ENCODE measurements at regions not wholly inside any gene's neighbourhood (a gene's known extent, or its start where the extent isn't known, plus 50 kb on each side); places are given as distances from the start of the nearest gene placed in this dataset.

GRCh38 chr16:85293904-85294642 is 181.8 kb upstream of the CIBAR2 start:
- DNase-seq (ENCODE audit: low read depth), result no peak

- DNase-seq (ENCODE audit: low read depth), result no peak
These were observed 182.7 kb upstream of the CIBAR2 start for GRCh38 chr16:85294810-85295508.

GRCh38 chr16:85296859-85297660 is 184.8 kb upstream of the CIBAR2 start:
- peak; percentile 27 for DNase-seq (ENCODE audit: low read depth)

- no peak for DNase-seq (ENCODE audit: low read depth)
These were observed 185.6 kb upstream of the CIBAR2 start for GRCh38 chr16:85297881-85298280.

- no peak for DNase-seq (ENCODE audit: low read depth)
These were observed 188.2 kb upstream of the CIBAR2 start for GRCh38 chr16:85300406-85300968.

GRCh38 chr16:85301231-85301630 is 189.0 kb upstream of the CIBAR2 start:
- DNase-seq (ENCODE audit: low read depth), result no peak

- no peak for DNase-seq (ENCODE audit: low read depth)
These were observed 190.0 kb upstream of the CIBAR2 start for GRCh38 chr16:85302018-85302847.

- DNase-seq (ENCODE audit: low read depth), result no peak
These were observed 190.6 kb upstream of the CIBAR2 start for GRCh38 chr16:85302848-85303353.

- DNase-seq (ENCODE audit: low read depth), result peak; percentile 49
These were observed 191.1 kb upstream of the CIBAR2 start for GRCh38 chr16:85303354-85303883.

- no peak for DNase-seq (ENCODE audit: low read depth)
These were observed 192.1 kb upstream of the CIBAR2 start for GRCh38 chr16:85304337-85304736.

- peak; percentile 59 for DNase-seq (ENCODE audit: low read depth)
These were observed 194.0 kb upstream of the CIBAR2 start for GRCh38 chr16:85306071-85306792.

GRCh38 chr16:85306793-85307551 is 194.7 kb upstream of the CIBAR2 start:
- no peak for DNase-seq (ENCODE audit: low read depth)

GRCh38 chr16:85307552-85308364 is 195.5 kb upstream of the CIBAR2 start:
- DNase-seq (ENCODE audit: low read depth), result no peak

- DNase-seq (ENCODE audit: low read depth), result no peak
These were observed 196.6 kb upstream of the CIBAR2 start for GRCh38 chr16:85308611-85309540.

- DNase-seq (ENCODE audit: low read depth), result no peak
These were observed 197.7 kb upstream of the CIBAR2 start for GRCh38 chr16:85309656-85310587.

- DNase-seq (ENCODE audit: low read depth), result no peak
These were observed 198.8 kb upstream of the CIBAR2 start for GRCh38 chr16:85310868-85311585.

Data from stimulated activated CD8-positive, alpha-beta memory T cell treated with anti-CD3 and anti-CD28 coated beads, Interleukin-7, amount 100 ng/mL, for 24 hours (primary cell).